ENCODE measurements at regions not wholly inside any gene's neighbourhood (a gene's known extent, or its start where the extent isn't known, plus 50 kb on each side); places are given as distances from the start of the nearest gene placed in this dataset.

- no peak for TF ChIP-seq CTCF (IDR thresholded peaks at IDR 0.05)
- TF ChIP-seq SIN3A (IDR thresholded peaks at IDR 0.05; ENCODE audit: borderline replicate concordance, insufficient read depth, low read depth, low read length) = no peak
These were observed 248.7 kb downstream of the SOX11 start for GRCh38 chr2:5940596-5941535.
